KBM-7 (cell line): ENCODE measurements at regions not wholly inside any gene's neighbourhood (a gene's known extent, or its start where the extent isn't known, plus 50 kb on each side); places are given as distances from the start of the nearest gene placed in this dataset.

Source experiments
- DNase-seq: peaks from one replicate; pipeline ENCODE4 v3.0.0-alpha.2; 2015
- in situ Hi-C: fragments of 300-500 bp; cut with MboI; formaldehyde crosslinking; loops from 2 replicates; pipeline ENCODE4 v1.14.3; 2020; ENCODE audit warnings: low sequenced_read_pairs, low pct_unique_long_range_greater_than_20kb, mixed read lengths

DNA sequence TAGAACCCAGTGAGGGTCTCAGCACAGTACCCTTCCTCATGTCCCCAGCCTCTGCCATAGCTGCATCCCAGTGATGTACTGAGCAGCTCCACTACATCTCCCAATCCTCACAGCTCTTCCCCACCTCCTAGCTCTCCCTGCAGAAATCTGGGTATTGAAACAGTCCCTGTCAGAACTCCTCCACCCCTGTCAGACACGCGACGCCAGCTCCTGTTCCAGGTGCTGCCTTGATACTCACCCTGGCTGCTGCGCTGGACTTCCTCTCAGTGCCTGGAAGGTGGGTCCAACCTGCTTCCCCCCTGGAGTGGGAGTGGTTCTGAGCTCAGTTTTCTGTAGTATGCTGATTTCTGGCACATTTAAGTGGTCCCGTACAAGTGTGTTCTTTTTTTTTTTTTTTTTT, 160.9 kb upstream of the SLCO3A1 start:
- DNase-seq, result no peak
- in situ Hi-C loops, result no loop called here

DNA sequence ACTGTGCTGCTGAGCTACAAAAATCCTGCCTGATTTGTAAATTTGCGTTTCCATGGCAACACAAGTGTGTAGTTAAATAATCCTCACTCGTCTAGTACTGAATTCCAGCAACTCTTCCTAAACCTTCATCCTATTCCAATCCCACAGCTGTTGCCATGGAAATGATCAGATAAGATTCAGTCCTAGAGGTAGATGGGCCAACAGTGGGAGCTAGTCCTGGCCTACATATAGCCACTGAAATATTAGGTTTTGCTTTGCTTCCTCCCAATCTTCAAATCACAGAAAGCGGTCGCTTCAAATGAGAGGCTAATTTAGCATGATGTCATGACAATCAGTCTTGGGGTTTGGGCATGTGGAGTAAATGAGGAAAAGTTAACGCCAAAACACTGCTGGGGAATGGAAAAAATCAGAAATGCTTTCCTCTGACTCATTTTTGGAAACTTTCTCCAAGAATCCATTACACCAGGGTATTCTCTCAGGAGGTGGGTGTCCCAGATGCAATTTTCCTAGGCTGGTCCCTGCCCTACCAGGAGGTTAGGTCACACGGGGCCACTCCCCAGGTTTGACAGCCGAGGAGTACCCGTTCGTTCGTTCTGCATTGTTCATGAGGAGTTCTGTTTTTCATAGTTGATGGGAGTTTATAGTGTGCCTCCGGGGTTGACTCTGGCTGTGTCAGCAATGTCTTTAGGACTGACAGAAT, 159.2 kb upstream of the SLCO3A1 start:
- in situ Hi-C loops, result no loop called here
- no peak for DNase-seq

DNA sequence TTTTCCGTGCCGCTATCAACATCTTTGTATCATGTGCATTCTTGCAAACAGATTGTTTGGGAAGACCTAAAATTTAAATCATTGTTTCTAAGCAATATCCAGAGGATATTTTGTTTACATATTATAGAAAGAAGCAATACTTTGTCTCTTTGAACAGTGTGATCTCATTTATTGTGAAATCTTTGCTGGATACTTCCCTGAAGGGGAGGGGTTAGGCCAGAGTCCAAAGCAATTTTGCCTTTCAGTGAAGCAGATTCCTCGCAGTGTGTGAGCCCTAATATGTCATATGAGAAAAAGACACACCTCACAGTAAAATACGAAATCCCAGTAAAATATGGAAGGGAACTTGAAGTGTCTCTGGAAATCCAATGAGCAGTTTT, 158.7 kb upstream of the SLCO3A1 start:
- in situ Hi-C loops, result no loop called here
- no peak for DNase-seq

DNA sequence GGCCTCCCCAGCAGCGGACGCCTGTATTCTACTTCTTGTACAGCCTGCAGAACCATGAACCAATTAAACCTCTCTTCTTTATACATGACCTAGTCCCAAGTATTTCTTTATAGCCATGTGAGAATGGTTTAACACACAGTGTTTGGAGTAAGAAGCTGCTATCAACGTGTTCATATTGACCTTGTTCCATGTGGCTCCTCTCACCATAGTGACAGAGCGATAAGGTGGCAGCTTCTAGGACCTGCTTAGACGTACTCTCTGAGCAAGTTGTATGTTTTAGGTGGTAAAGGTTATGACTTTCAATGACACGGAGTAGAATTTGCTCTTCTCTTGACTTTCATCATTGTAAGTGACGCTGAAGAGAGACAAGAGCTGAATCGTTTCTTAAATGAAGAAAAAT, 157.7 kb upstream of the SLCO3A1 start:
- no peak for DNase-seq
- in situ Hi-C loops, result no loop called here

DNA sequence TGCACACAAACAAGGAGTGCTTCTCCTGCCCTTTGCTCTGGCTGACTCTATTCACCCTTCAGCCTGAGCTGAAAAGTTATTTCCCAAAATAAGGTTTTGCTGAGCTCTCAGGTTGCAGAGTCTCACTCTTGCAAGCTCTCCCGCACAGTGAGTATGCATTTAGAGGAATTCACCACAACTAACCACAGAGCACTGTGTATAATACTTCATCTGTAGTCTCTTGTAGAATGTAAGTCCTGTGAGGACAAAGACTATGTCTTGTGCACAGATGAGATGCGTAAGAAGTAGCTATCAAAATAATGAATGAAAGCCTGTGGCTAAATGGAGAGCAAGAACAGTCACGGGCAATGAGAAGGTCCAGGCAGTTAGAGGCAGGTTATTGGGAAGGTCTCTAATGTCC, 156.5 kb upstream of the SLCO3A1 start:
- no peak for DNase-seq
- in situ Hi-C loops, result no loop called here

DNA sequence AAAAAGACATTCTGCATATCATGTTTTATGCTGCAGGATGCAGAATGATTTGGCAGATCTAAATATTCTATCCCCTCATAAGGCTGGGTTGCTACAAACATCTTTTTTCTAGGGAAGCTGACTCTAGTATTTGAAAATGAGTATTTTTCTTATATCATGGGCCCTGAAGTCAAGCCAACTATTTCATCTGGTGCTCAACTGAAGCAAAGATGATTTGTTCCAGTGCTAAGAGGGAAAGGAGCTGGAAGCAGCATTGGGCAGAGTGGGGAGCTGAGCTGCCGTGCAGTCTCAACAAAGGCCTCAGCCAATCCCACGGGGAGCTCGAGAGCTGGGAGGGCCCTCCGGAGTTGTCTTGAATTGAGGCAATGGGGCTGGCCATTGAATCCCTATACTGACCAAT, 155.3 kb upstream of the SLCO3A1 start:
- in situ Hi-C loops, result no loop called here
- DNase-seq, result no peak

DNA sequence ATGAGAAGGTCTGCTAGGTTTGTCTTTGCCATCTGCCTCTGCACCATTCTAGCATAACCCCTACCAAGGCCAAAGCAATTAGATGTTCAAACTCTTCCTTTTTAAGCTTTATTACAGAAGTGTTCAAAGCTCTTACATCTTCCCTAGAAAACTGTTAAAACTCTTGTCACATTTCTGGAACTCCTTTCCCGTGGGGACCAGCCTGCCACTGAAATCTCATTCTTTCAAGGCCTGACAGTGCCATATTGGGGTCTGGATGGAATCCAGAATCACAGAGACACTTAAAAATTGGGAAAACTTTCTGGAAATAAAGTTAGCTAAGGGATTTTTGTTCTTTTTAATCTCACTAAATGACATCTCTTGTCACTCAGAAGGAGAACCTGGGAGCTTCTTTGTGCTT, 153.8 kb upstream of the SLCO3A1 start:
- in situ Hi-C loops, result no loop called here
- no peak for DNase-seq

DNA sequence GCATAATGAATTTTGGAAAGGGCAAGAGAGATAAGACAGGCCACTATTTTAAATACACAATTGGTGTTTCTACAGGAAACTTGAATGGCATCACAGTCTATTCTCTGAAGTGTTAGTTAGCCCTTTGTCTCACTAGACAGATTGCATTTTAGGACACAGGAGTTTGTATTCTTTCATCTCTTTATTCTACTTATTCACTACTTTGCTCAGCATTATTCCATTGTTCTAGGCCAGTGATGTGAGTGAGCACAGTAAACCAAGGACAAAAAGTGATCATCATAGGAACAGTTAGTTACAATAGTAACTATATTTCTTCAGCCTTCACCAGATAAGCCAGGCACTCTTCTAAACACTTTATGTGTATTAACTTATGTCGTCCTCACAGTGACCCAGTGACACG, 150.2 kb upstream of the SLCO3A1 start:
- in situ Hi-C loops, result no loop called here

DNA sequence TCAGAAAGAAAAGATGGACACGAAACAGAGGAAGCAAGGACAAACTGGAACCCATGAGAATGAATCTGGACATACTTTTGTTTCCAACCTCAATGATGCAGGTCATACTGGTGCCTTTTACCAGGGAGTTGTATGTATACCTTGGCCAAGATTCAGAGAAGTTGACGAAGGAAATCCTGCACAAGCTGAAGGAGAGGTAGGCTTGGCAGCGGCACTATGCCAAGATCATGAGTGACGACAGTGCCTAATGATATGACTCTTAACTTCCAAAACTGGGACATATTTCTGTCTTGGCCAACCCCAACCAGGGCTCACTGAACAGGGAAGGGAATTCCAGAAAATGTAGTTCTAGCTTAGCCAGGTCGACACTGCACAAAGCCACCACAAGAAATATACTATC, 149.2 kb upstream of the SLCO3A1 start:
- no peak for DNase-seq
- in situ Hi-C loops, result no loop called here

More for the DNA sequence above, 150.2 kb upstream of the SLCO3A1 start:
- DNase-seq, result no peak

DNA sequence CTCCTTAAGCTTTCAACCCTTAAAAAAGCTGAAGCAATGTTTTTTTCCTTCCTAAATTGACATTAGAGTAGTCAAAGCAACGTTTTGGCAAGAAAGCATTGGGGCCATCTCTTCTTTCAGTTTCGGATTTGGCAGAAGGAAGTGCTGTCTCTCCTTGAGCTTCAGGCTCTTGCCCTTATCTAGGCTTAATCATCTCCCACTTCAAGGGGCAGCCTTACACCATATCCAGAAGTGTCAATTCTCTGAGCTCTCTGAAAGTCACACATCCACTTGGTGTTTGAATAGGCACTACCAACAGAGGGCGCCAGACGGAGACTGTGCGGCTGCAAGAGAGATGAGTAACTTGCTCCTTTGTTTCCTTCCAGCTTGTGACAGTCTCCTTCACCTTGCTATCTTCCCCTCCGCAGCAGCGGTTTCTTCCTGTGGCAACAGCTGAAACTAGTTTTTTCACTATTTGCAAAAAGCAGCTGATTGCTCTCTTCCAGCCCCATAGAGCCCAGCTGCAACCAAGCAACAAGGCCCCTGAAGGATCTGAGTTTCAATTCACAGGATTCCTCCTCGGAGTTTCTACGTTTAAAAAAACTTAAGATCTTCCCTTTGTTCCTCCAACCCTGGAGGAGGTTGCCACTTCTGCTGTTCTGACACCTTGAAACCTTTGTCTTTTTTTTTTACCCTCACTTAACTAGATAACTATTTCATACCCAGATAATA, 147.0 kb upstream of the SLCO3A1 start:
- peak; percentile 75 for DNase-seq
- in situ Hi-C loops, result no loop called here

DNA sequence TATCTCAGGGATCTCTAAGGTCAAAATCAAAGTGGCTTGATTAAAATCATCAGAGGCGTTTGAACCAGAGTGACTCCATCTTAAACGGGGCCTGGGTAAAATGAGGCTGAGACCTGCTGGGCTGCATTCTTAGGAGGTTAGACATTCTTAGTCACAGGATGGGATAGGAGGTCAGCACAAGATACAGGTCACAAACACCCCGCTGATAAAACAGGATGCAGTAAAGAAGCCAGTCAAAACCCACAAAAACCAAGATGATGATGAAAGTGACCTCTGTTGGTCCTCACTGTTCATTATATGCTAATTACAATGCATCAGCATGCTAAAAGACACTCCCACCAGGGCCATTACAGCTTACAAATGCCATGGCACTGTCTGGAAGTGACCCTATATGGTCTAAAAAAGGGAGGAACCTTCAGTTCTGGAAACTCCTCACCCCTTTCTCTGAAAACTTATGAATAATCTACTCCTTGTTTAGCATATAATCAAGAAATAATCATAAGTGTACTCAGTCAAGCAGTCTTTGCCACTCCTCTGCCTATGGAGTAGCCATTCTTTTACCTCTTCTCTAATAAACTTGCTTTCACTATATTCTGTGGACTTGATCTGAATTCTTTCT, 143.3 kb upstream of the SLCO3A1 start:
- DNase-seq, result no peak
- in situ Hi-C loops, result no loop called here

DNA sequence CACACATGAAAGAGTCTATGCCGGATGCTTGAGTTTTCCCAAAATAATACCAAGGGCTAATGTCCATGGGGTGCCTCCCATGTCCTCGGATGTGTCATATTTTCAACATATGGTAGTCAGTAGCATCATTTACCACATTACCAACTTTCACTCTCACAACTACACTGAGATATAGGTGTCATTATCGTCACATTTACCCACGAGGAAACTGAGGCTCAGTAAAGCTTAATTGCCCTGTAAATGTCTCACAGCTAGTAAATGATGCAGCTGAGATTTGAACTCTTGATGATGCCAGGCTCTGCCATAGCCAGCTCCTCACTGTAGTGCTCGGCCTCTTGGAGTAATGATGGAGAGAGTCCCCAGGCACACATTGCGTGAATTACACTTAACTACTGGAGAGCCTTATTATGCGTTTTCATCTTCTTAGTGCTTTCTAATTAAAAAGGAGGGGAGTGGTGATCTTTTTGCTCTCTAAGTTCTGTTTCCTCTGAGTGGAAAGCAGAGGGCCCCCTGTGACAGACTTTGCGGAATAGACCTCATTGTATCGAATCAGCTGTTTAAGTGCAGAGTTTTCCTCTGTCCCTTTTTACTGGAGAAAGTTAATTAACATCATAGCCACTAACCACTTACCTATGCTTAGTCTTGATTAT, 142.0 kb upstream of the SLCO3A1 start:
- no peak for DNase-seq
- in situ Hi-C loops, result no loop called here

DNA sequence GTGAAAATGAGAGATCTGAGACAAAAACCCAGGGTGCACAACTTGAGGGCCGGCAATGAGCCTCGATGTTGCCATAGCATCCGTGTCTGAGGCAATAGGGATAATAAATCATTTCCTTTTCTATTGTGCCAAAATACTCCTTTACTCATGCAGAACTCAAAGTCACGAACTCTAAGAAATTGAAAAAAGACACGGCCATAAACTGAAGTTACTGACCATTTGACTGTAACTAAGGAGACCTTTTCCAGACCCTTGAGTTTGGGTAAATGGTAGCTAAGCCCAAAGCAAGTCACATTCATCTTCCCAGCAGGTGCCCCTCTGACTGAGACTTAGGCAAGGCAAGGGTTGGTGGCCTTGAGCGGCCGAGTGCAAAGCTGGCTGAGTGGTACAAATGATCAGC, 141.2 kb upstream of the SLCO3A1 start:
- no peak for DNase-seq
- in situ Hi-C loops, result no loop called here

DNA sequence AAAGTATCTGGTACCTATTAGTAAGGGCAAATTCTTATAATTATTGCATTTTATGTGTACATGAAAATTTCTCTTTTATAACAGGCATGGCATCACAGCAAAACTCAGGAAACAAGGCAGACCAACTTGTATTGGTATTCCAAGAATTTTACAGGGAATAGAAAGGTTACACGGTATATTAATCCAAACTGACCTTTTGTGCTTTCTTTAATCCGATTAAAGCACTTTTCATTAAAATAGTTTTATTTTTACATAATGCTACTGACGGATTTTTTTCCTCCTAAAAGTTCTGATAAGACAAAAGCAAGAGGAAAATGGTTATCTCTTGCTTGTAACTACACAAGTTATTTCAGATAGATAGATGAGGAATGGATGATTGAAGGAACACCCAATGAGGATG, 137.0 kb upstream of the SLCO3A1 start:
- DNase-seq, result no peak
- in situ Hi-C loops, result no loop called here

DNA sequence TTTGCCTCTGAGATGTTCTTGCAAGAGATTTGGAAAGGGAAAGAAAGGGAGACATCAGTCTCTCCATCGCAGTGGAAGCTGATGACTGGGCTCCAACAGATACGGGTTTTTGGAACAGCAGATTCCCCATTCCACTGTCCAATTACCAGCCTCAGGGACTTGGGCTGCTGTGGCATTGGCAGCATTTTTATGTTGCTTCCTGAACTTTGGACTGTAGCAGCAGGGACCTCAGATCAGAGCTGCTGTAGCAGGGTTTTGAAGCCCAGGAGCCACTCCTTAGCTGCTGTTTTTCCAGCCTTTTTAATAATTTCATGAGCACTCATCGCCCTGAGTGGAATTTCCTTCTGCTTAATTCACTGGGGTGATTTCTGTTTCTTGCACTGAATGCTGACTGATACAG, 135.7 kb upstream of the SLCO3A1 start:
- in situ Hi-C loops, result no loop called here
- DNase-seq, result no peak

DNA sequence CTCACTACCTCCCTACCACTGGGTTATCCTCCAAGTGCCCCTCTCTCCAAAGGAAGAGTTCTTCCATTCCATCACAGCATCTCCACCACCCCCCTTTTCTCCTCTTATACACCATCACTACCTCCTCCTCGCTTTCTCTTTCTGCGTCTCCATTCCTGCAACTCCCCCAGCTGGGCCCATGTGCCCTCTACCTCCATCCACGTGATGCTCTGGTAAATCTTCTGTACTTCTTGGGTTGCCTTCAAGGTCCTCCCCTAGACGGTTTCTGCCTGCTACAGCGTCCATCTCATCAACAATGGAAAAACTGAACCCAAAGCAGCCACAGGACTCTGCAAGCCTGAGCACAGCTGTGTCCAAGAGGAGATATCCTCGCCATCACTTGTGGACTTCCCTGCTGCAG, 129.5 kb upstream of the SLCO3A1 start:
- no peak for DNase-seq
- in situ Hi-C loops, result no loop called here

DNA sequence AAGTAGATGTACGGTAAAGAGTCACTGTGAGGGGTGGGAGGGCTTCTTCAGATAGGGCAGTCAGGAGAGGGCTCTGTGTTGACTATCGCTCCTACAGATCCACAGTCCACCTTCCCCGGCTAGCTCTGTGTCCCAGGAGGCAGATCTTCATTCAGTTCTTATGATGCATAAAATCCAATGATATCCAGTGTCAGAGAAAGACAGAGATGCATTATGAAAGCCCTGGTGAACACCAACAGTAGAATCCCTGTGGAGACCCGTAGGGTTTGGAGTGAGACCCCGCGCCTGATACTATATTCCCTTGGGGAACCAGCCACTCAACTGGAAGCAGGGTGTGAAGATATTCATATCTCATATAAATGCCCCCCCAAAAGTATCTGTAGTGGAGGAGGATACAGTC, 119.8 kb upstream of the SLCO3A1 start:
- in situ Hi-C loops, result no loop called here
- DNase-seq, result no peak

DNA sequence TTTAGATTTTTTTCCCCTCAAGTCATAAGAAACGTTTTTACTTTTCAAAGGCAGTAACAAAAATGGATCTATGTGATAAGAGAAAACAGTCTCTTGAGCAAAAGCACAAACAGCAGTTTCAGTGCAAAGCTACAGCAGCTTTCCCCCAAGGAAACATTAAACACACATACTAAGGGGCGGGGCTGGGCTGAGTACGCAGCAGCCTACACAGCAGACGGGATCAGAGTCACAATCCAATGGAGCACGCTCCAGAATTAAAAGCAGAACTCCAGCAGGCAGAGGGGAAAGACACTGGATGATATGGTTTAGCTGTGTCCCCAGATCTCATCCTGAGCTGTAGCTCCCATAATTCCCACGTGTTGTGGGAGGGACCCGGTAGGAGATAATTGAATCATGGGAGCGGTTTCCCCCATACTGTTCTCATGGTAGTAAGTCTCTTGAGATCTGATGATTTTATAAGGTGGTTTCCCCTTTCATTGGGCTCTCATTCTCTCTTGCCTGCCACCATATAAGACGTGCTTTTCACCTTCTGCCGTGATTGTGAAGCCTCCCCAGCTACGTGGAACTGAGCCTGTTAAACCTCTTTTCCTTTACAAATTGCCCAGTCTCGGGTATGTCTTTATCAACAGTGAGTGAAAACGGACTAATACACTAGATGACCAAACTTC, 116.2 kb upstream of the SLCO3A1 start:
- in situ Hi-C loops, result no loop called here
- DNase-seq, result no peak

DNA sequence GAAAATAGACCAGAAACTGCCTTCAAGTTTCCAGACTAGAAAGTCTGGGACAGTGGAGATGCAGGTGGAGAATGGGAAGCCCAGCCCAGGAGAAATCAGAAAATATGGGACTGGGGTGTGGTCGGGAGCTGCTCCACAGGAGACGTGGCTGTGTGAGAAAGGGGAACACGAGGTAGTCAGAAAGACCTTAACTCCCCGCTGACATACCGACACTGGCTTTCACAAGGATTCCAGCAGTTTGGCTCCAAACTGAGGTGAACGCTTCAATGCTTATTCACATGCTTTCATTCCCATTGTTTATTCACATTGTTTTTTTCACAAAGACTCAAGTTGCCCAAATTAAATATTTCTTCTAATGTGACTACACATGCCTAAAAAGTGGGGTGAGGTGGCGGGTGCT, 111.5 kb upstream of the SLCO3A1 start:
- no peak for DNase-seq
- in situ Hi-C loops, result no loop called here

DNA sequence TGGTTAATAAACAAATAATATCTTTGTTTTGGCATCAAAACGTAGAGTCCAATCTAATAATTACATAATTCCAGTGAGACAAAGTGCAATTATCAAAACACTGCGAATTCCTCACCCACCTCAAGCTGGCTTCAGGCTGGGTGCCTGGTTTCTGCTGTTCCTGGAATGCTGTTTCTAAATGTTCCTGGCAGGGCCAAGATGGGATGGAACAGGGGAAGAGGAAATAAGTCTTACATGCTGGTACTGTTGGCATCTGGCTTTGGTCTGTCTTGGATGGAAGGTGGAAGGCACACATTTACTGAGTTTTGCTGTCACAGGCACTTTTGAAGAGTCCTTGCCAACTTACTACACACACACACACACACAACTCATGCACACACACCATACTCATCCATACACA, 101.9 kb upstream of the SLCO3A1 start:
- no peak for DNase-seq
- in situ Hi-C loops, result no loop called here
